ENCODE measurements at regions not wholly inside any gene's neighbourhood (a gene's known extent, or its start where the extent isn't known, plus 50 kb on each side); places are given as distances from the start of the nearest gene placed in this dataset.

GRCh38 chr12:42963988-42964387 lies 374.4 kb upstream of the PRICKLE1 start:
- H3K4me2 ChIP-seq (ENCODE audit: extremely low read depth, insufficient read depth, low read length), result no peak overlapping the region
- no peaks in the 10 kb centered on the region for H3K79me2 ChIP-seq (ENCODE audit: control insufficient read depth, insufficient read depth, low read length)
- no peak overlapping the region for H3K27ac ChIP-seq (ENCODE audit: insufficient read depth, low read length)

DNA sequence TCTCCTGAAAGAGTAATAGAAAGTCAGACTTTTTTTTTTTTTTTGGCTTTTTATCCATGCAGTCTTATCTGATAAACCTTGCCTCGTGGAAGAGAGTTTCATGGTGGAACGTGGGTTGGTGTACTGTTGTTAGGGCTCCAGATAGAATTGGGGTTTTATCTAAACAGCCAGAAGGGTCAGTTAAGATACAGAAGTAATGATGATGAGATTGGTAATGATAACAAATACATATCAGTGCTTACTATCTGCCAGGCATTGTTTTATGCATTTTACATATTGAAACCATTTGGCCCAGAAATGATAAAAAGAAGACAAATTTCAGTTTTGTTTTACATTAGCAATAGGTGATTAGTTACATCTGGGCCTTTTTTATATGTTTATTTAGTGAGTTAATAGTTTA lies 372.8 kb upstream of the PRICKLE1 start:
- H3K79me2 ChIP-seq (ENCODE audit: control insufficient read depth, insufficient read depth, low read length), result no peaks in the 10 kb centered on the region
- no peaks in the 10 kb centered on the region for H4K20me1 ChIP-seq (ENCODE audit: control insufficient read depth, extremely low read depth, insufficient read depth, low read length)
- H3K4me1 ChIP-seq (ENCODE audit: control insufficient read depth, extremely low read depth, insufficient read depth, low read length), result no peaks in the 10 kb centered on the region
- no peak overlapping the region for H2AFZ ChIP-seq (ENCODE audit: low read length)
- no peak overlapping the region for H3K4me3 ChIP-seq (replicated peaks in 1 of 4; ENCODE audit: control extremely low read depth in 1 of 4, insufficient read depth in 1 of 4, low read depth in 3 of 4, low read length in 4 of 4)
- no peaks in the 10 kb centered on the region for H3K36me3 ChIP-seq (ENCODE audit: control insufficient read depth, insufficient read depth, low read length)
- H3K27ac ChIP-seq (ENCODE audit: insufficient read depth, low read length), result no peak overlapping the region
- peak in 1 of 2 donors; percentile 35 for DNase-seq (ENCODE audit: low read depth in 2 of 2)
- no peak overlapping the region for H3K9ac ChIP-seq (ENCODE audit: insufficient read depth, low read length)
- TF ChIP-seq, protein P1, sequence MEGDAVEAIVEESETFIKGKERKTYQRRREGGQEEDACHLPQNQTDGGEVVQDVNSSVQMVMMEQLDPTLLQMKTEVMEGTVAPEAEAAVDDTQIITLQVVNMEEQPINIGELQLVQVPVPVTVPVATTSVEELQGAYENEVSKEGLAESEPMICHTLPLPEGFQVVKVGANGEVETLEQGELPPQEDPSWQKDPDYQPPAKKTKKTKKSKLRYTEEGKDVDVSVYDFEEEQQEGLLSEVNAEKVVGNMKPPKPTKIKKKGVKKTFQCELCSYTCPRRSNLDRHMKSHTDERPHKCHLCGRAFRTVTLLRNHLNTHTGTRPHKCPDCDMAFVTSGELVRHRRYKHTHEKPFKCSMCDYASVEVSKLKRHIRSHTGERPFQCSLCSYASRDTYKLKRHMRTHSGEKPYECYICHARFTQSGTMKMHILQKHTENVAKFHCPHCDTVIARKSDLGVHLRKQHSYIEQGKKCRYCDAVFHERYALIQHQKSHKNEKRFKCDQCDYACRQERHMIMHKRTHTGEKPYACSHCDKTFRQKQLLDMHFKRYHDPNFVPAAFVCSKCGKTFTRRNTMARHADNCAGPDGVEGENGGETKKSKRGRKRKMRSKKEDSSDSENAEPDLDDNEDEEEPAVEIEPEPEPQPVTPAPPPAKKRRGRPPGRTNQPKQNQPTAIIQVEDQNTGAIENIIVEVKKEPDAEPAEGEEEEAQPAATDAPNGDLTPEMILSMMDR (conservative IDR thresholded peaks at IDR 0.05 in 1 of 2, IDR thresholded peaks at IDR 0.05 in 1 of 2; ENCODE audit: low read depth in 1 of 2, low read length in 2 of 2), result no peak
- no peak for TF ChIP-seq EZH2 (IDR thresholded peaks at IDR 0.05; ENCODE audit: low read length, missing control alignments)
- H3K4me2 ChIP-seq (ENCODE audit: extremely low read depth, insufficient read depth, low read length), result no peak overlapping the region
- H3K27me3 ChIP-seq (ENCODE audit: control insufficient read depth, insufficient read depth, low read length), result no peaks in the 10 kb centered on the region
- H3K9me3 ChIP-seq (ENCODE audit: control insufficient read depth, insufficient read depth, low read depth, low read length), result no peaks in the 10 kb centered on the region

More at GRCh38 chr12:42963988-42964387, 374.4 kb upstream of the PRICKLE1 start:
- no peaks in the 10 kb centered on the region for H3K4me1 ChIP-seq (ENCODE audit: control insufficient read depth, extremely low read depth, insufficient read depth, low read length)
- H4K20me1 ChIP-seq (ENCODE audit: control insufficient read depth, extremely low read depth, insufficient read depth, low read length), result no peaks in the 10 kb centered on the region
- DNase-seq (ENCODE audit: low read depth in 2 of 2), result no peak
- H2AFZ ChIP-seq (ENCODE audit: low read length), result no peak overlapping the region
- H3K9me3 ChIP-seq (ENCODE audit: control insufficient read depth, insufficient read depth, low read depth, low read length), result no peaks in the 10 kb centered on the region
- no peak overlapping the region for H3K9ac ChIP-seq (ENCODE audit: insufficient read depth, low read length)
- no peaks in the 10 kb centered on the region for H3K36me3 ChIP-seq (ENCODE audit: control insufficient read depth, insufficient read depth, low read length)
- H3K27me3 ChIP-seq (ENCODE audit: control insufficient read depth, insufficient read depth, low read length), result no peaks in the 10 kb centered on the region
- H3K4me3 ChIP-seq (replicated peaks in 1 of 4; ENCODE audit: control extremely low read depth in 1 of 4, insufficient read depth in 1 of 4, low read depth in 3 of 4, low read length in 4 of 4), result no peak overlapping the region
- TF ChIP-seq EZH2 (IDR thresholded peaks at IDR 0.05; ENCODE audit: low read length, missing control alignments), result no peak
- TF ChIP-seq, protein P1 (conservative IDR thresholded peaks at IDR 0.05 in 1 of 2, IDR thresholded peaks at IDR 0.05 in 1 of 2; ENCODE audit: low read depth in 1 of 2, low read length in 2 of 2), result no peak

DNA sequence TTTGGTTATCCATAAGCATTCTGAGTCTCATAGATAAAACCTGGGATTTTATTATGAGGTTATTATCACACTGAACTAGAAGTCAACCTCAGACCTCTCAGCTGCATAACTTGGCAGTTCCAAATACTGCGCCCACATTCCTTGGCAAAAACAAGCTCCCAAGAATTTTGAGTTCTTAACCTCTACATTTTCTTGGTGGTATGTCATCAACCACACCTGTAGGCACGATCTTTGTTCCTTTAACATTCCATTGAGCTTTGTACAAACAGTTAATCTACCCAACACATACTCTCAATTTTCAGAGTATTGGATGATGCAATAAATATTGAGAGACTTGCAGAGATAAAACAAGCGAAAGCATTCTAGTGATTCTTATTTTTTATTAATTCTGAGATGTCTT lies 371.8 kb upstream of the PRICKLE1 start:
- Histone ChIP-seq H3K9me3 (ENCODE audit: control insufficient read depth, insufficient read depth, low read depth, low read length) (no peaks in the 10 kb centered on the region), H3K4me2 (ENCODE audit: extremely low read depth, insufficient read depth, low read length) (no peak overlapping the region), H3K9ac (ENCODE audit: insufficient read depth, low read length) (no peak overlapping the region), H3K79me2 (ENCODE audit: control insufficient read depth, insufficient read depth, low read length) (no peaks in the 10 kb centered on the region), H3K27ac (ENCODE audit: insufficient read depth, low read length) (no peak overlapping the region), H3K4me3 (replicated peaks in 1 of 4; ENCODE audit: control extremely low read depth in 1 of 4, insufficient read depth in 1 of 4, low read depth in 3 of 4, low read length in 4 of 4) (no peak overlapping the region), H3K27me3 (ENCODE audit: control insufficient read depth, insufficient read depth, low read length) (no peaks in the 10 kb centered on the region), H4K20me1 (ENCODE audit: control insufficient read depth, extremely low read depth, insufficient read depth, low read length) (no peaks in the 10 kb centered on the region), H3K4me1 (ENCODE audit: control insufficient read depth, extremely low read depth, insufficient read depth, low read length) (no peaks in the 10 kb centered on the region), H2AFZ (ENCODE audit: low read length) (no peak overlapping the region), H3K36me3 (ENCODE audit: control insufficient read depth, insufficient read depth, low read length) (no peaks in the 10 kb centered on the region)
- peak in 1 of 2 donors; percentile 99 for DNase-seq (ENCODE audit: low read depth in 2 of 2)
- no peak for TF ChIP-seq EZH2 (IDR thresholded peaks at IDR 0.05; ENCODE audit: low read length, missing control alignments)
- TF ChIP-seq, protein P1 (conservative IDR thresholded peaks at IDR 0.05 in 1 of 2, IDR thresholded peaks at IDR 0.05 in 1 of 2; ENCODE audit: low read depth in 1 of 2, low read length in 2 of 2), result no peak

All from fibroblast of lung (primary cell).